Osteoblast (primary cell): ENCODE measurements at regions not wholly inside any gene's neighbourhood (a gene's known extent, or its start where the extent isn't known, plus 50 kb on each side); places are given as distances from the start of the nearest gene placed in this dataset.

ENCODE experiments used
- DNase-seq: peaks from one replicate; pipeline ENCODE4 v3.0.0; 2011; ENCODE audit warnings: low spot score, mixed read lengths; ENCODE audit not compliant: insufficient read length; ENCODE audit errors: missing footprints
- H2AFZ ChIP-seq: 2 replicates; pipeline ENCODE4 v1.6.0; 2011; ENCODE audit warnings: mild to moderate bottlenecking, low read length
- H3K27ac ChIP-seq: 2 replicates; pipeline ENCODE4 v1.5.1; 2011; ENCODE audit warnings: mild to moderate bottlenecking, low read depth, low read length, moderate library complexity
- H3K27me3 ChIP-seq: 2 replicates; pipeline ENCODE4 v1.6.0; 2012; ENCODE audit warnings: mild to moderate bottlenecking, control low read depth, inconsistent platforms, low read length, moderate library complexity; ENCODE audit not compliant: insufficient read depth
- H3K36me3 ChIP-seq: 2 replicates; pipeline ENCODE4 v1.5.1; 2011; ENCODE audit warnings: mild to moderate bottlenecking, low read length, control low read depth, moderate library complexity; ENCODE audit not compliant: insufficient read depth
- H3K4me1 ChIP-seq: 2 replicates; pipeline ENCODE4 v1.5.1; 2011; ENCODE audit warnings: mild to moderate bottlenecking, low read length, control low read depth, moderate library complexity; ENCODE audit not compliant: insufficient read depth
- H3K4me2 ChIP-seq: 2 replicates; pipeline ENCODE4 v1.6.0; 2011; ENCODE audit warnings: mild to moderate bottlenecking, low read length; ENCODE audit not compliant: insufficient read depth
- H3K4me3 ChIP-seq: fragments of 200-600 bp; sonication (generic); 3 replicates; pipeline ENCODE4 v1.5.1; 2012; ENCODE audit warnings: mild to moderate bottlenecking, low read length, inconsistent platforms; ENCODE audit not compliant: insufficient read depth
- H3K79me2 ChIP-seq: 2 replicates; pipeline ENCODE4 v1.6.0; 2012; ENCODE audit warnings: mild to moderate bottlenecking, low read length, control low read depth, inconsistent platforms; ENCODE audit not compliant: insufficient read depth
- H3K9me3 ChIP-seq: 2 replicates; pipeline ENCODE4 v1.5.1; 2011; ENCODE audit warnings: low read depth, low read length, control low read depth
- H4K20me1 ChIP-seq: 2 replicates; pipeline ENCODE4 v1.6.0; 2012; ENCODE audit warnings: mild to moderate bottlenecking, low read length, control low read depth; ENCODE audit not compliant: insufficient read depth
- TF ChIP-seq, protein P1 (sequence below): IDR thresholded peaks from 2 replicates; pipeline ENCODE4 v1.5.1; 2011; ENCODE audit warnings: mild to moderate bottlenecking, low read depth, low read length, moderate library complexity; ENCODE audit errors: extremely low read depth

DNA sequence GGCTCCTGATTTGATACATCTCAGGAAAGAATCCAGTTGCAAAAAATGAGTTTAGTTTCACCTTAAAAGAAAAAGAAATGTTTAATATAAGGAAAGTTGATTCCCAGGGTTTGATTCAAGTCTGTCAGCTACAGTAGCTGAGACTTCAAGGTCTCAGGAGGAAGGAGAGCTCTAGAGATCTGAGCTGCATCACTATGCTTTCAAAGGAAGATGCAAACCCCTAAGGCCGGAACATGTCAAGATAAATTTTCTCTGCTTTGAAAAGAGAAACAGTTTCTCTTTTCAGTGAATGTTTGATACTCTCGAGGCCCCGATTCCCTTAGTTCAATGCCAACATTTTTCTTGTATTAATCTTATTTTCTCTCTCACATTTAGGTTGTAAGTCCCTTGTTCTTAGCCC lies 128.6 kb downstream of the RGPD3 start:
- no peaks in the 10 kb centered on the region for H3K4me1 ChIP-seq
- no peak for DNase-seq
- no peak overlapping the region for H3K4me3 ChIP-seq
- H3K9me3 ChIP-seq = no peaks in the 10 kb centered on the region
- no peak overlapping the region for H3K4me2 ChIP-seq
- no peaks in the 10 kb centered on the region for H3K79me2 ChIP-seq
- TF ChIP-seq, protein P1, sequence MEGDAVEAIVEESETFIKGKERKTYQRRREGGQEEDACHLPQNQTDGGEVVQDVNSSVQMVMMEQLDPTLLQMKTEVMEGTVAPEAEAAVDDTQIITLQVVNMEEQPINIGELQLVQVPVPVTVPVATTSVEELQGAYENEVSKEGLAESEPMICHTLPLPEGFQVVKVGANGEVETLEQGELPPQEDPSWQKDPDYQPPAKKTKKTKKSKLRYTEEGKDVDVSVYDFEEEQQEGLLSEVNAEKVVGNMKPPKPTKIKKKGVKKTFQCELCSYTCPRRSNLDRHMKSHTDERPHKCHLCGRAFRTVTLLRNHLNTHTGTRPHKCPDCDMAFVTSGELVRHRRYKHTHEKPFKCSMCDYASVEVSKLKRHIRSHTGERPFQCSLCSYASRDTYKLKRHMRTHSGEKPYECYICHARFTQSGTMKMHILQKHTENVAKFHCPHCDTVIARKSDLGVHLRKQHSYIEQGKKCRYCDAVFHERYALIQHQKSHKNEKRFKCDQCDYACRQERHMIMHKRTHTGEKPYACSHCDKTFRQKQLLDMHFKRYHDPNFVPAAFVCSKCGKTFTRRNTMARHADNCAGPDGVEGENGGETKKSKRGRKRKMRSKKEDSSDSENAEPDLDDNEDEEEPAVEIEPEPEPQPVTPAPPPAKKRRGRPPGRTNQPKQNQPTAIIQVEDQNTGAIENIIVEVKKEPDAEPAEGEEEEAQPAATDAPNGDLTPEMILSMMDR = no peak
- no peaks in the 10 kb centered on the region for H4K20me1 ChIP-seq
- H3K36me3 ChIP-seq = no peaks in the 10 kb centered on the region
- H3K27me3 ChIP-seq = no peaks in the 10 kb centered on the region
- H2AFZ ChIP-seq = no peak overlapping the region
- H3K27ac ChIP-seq = no peak overlapping the region

GRCh38 chr2:106339132-106339531 lies 129.1 kb downstream of the RGPD3 start:
- H3K9me3 ChIP-seq = no peaks in the 10 kb centered on the region
- DNase-seq = no peak
- no peak overlapping the region for H3K4me3 ChIP-seq
- H3K4me1 ChIP-seq = no peaks in the 10 kb centered on the region
- no peaks in the 10 kb centered on the region for H3K27me3 ChIP-seq
- no peaks in the 10 kb centered on the region for H3K36me3 ChIP-seq
- no peak overlapping the region for H3K27ac ChIP-seq
- no peak overlapping the region for H2AFZ ChIP-seq
- TF ChIP-seq, protein P1 = no peak
- no peaks in the 10 kb centered on the region for H3K79me2 ChIP-seq
- no peaks in the 10 kb centered on the region for H4K20me1 ChIP-seq
- H3K4me2 ChIP-seq = no peak overlapping the region

GRCh38 chr2:106338043-106338442 lies 130.2 kb downstream of the RGPD3 start:
- H2AFZ ChIP-seq = no peak overlapping the region
- no peaks in the 10 kb centered on the region for H3K36me3 ChIP-seq
- H3K4me3 ChIP-seq = no peak overlapping the region
- H3K27ac ChIP-seq = no peak overlapping the region
- H3K27me3 ChIP-seq = no peaks in the 10 kb centered on the region
- no peaks in the 10 kb centered on the region for H3K79me2 ChIP-seq
- H4K20me1 ChIP-seq = no peaks in the 10 kb centered on the region
- H3K4me2 ChIP-seq = no peak overlapping the region
- H3K4me1 ChIP-seq = no peaks in the 10 kb centered on the region
- DNase-seq = no peak
- no peaks in the 10 kb centered on the region for H3K9me3 ChIP-seq
- TF ChIP-seq, protein P1 = no peak

DNA sequence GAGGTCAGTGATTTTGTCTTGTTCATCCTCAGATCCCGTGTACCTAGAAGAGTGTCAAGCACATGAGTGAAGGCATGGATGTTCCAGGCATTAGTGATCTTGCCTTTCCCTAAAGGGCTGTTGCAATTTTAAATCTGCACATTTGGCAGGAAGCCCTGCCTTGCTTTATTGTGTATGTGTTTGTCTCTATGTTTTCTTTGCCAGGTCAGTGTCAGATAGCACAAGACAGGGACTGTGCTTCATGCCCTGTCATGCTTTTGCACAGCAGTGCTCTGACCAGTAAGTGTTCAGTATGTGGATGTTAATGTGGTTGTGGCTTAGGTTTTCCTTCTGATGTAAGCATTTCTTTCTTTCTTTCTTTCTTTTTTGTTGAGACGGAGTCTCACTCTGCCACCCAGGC lies 131.5 kb downstream of the RGPD3 start:
- Histone ChIP-seq H3K27me3 (no peaks in the 10 kb centered on the region), H3K4me2 (no peak overlapping the region), H2AFZ (no peak overlapping the region), H3K79me2 (no peaks in the 10 kb centered on the region), H3K27ac (no peak overlapping the region), H3K4me3 (no peak overlapping the region), H3K9me3 (no peaks in the 10 kb centered on the region), H4K20me1 (no peaks in the 10 kb centered on the region), H3K4me1 (no peaks in the 10 kb centered on the region), H3K36me3 (no peaks in the 10 kb centered on the region)
- DNase-seq = no peak
- TF ChIP-seq, protein P1 = no peak
